GM12878 (cell line): ENCODE measurements at regions not wholly inside any gene's neighbourhood (a gene's known extent, or its start where the extent isn't known, plus 50 kb on each side); places are given as distances from the start of the nearest gene placed in this dataset.

Source experiments
- CBFB ChIP-seq: IDR thresholded peaks from 2 replicates; pipeline ENCODE4 v1.6.1; 2016; ENCODE audit warnings: antibody characterized with exemption, low read depth
- CTCF ChIP-seq, 3 experiments: IDR thresholded peaks in 2 of 3; conservative IDR thresholded peaks in 1 of 3; 2 replicates each; pipeline ENCODE4 v1.5.1; 2011; ENCODE audit warnings: low read depth in 3 of 3, low read length in 3 of 3, mild to moderate bottlenecking in 3 of 3, control low read depth in 2 of 3, moderate library complexity in 2 of 3, inconsistent platforms in 1 of 3, mixed read lengths in 1 of 3; ENCODE audit not compliant: control insufficient read depth in 2 of 3, insufficient read depth in 1 of 3; ENCODE audit errors: extremely low read depth in 1 of 3
- ESRRA ChIP-seq: IDR thresholded peaks from 2 replicates; pipeline ENCODE4 v1.6.1; 2012; ENCODE audit warnings: mild to moderate bottlenecking, low read length, improper control_type of control experiment
- NBN ChIP-seq: fragments of 450-650 bp; IDR thresholded peaks from 2 replicates; pipeline ENCODE4 v1.6.1; 2016
- POLR2A ChIP-seq: IDR thresholded peaks from 2 replicates; pipeline ENCODE4 v1.6.1; 2011; ENCODE audit warnings: low read depth, mild to moderate bottlenecking, low read length
- POLR2AphosphoS5 ChIP-seq: IDR thresholded peaks from 2 replicates; pipeline ENCODE4 v1.6.1; 2011; ENCODE audit warnings: mild to moderate bottlenecking, low read length, inconsistent platforms
- REST ChIP-seq: IDR thresholded peaks from 2 replicates; pipeline ENCODE4 v1.6.1; 2012; ENCODE audit warnings: mild to moderate bottlenecking, low read depth, low read length
- TAF1 ChIP-seq: IDR thresholded peaks from 2 replicates; pipeline ENCODE4 v1.6.1; 2011; ENCODE audit warnings: mild to moderate bottlenecking, low read depth, low read length, borderline replicate concordance
- TCF12 ChIP-seq: IDR thresholded peaks from 2 replicates; pipeline ENCODE4 v1.6.1; 2011; ENCODE audit warnings: low read depth, mild to moderate bottlenecking, low read length
- USF2 ChIP-seq: IDR thresholded peaks from 2 replicates; pipeline ENCODE4 v1.6.1; 2011; ENCODE audit warnings: low read depth, low read length, improper control_type of control experiment, borderline replicate concordance
- ZNF384 ChIP-seq: IDR thresholded peaks from 2 replicates; pipeline ENCODE4 v1.6.1; 2012; ENCODE audit warnings: low read depth, mild to moderate bottlenecking, low read length, improper control_type of control experiment, borderline replicate concordance

- TF ChIP-seq POLR2A = no peak
- no peak for TF ChIP-seq TCF12
- no peak for TF ChIP-seq POLR2AphosphoS5
- TF ChIP-seq USF2 = no peak
- no peak for TF ChIP-seq ZNF384
- TF ChIP-seq CTCF (IDR thresholded peaks at IDR 0.05 in 2 of 3, conservative IDR thresholded peaks at IDR 0.05 in 1 of 3; ENCODE audit: control insufficient read depth in 2 of 3, extremely low read depth in 1 of 3, insufficient read depth in 1 of 3, low read depth in 3 of 3, low read length in 3 of 3) = no peak
- no peak for TF ChIP-seq NBN
- no peak for TF ChIP-seq ESRRA
- no peak for TF ChIP-seq TAF1
- no peak for TF ChIP-seq REST
- no peak for TF ChIP-seq CBFB
Measured at GRCh38 chr10:43825421-43825820, 176.7 kb upstream of the ZNF32 start.
